ENCODE measurements at regions not wholly inside any gene's neighbourhood (a gene's known extent, or its start where the extent isn't known, plus 50 kb on each side); places are given as distances from the start of the nearest gene placed in this dataset.
"Not testable (repeated sequence)": the region's sequence is repeated elsewhere in the genome, so short reads cannot be mapped to it uniquely, and the experiment has no call there.

- DNase-seq (ENCODE audit: low spot score), result no peak
- no peak for TF ChIP-seq CTCF (IDR thresholded peaks at IDR 0.05)
- Histone ChIP-seq H3K27ac (no peak overlapping the region), H3K4me3 (no peak overlapping the region)
Measured at GRCh38 chr19:28694812-28695211, 518.1 kb downstream of the UQCRFS1 start.

- Histone ChIP-seq H3K27ac (no peak overlapping the region), H3K4me3 (no peak overlapping the region)
- DNase-seq (ENCODE audit: low spot score), result no peak
- no peak for TF ChIP-seq CTCF (IDR thresholded peaks at IDR 0.05)
Measured at GRCh38 chr19:28691683-28692082, 521.3 kb downstream of the UQCRFS1 start.

GRCh38 chr19:28689464-28689863 lies 523.5 kb downstream of the UQCRFS1 start:
- DNase-seq (ENCODE audit: low spot score); H3K4me3 ChIP-seq; H3K27ac ChIP-seq: not testable (repeated sequence)

- no peak for DNase-seq (ENCODE audit: low spot score)
- Histone ChIP-seq H3K4me3 (no peak overlapping the region), H3K27ac (no peak overlapping the region)
- no peak for TF ChIP-seq CTCF (IDR thresholded peaks at IDR 0.05)
Measured at GRCh38 chr19:28687296-28687695, 525.7 kb downstream of the UQCRFS1 start.

GRCh38 chr19:28686756-28687155 lies 526.2 kb downstream of the UQCRFS1 start:
- DNase-seq (ENCODE audit: low spot score), result no peak
- Histone ChIP-seq H3K4me3 (no peak overlapping the region), H3K27ac (no peak overlapping the region)
- no peak for TF ChIP-seq CTCF (IDR thresholded peaks at IDR 0.05)

- DNase-seq (ENCODE audit: low spot score), result no peak
- H3K27ac ChIP-seq, result no peak overlapping the region
- no peak for TF ChIP-seq CTCF (IDR thresholded peaks at IDR 0.05)
- H3K4me3 ChIP-seq, result no peak overlapping the region
Measured at GRCh38 chr19:28685802-28686201, 527.1 kb downstream of the UQCRFS1 start.

GRCh38 chr19:28685077-28685476 lies 527.9 kb downstream of the UQCRFS1 start:
- H3K4me3 ChIP-seq, H3K27ac ChIP-seq: not testable (repeated sequence)

DNA sequence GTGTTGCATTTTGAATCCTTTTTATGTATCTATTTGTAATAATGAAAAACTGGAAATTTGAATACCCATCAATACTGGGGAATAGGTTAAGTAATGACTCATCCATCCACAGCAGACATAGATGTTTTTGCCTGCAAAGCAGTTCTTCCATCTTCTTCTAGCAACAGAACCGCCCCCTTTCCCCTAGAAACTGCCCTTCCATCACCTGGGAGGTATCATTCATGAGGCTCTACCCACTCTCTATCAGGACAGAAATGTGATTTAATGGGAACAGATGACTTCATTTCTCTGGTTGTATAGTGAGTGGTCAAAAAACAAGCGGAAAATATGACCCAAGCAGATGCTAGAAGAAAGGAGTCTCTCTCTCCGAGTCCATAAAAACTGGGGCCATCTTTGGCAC lies 532.8 kb downstream of the UQCRFS1 start:
- H3K27ac ChIP-seq, result no peak overlapping the region
- DNase-seq (ENCODE audit: low spot score), result no peak
- TF ChIP-seq CTCF (IDR thresholded peaks at IDR 0.05), result no peak
- H3K4me3 ChIP-seq, result no peak overlapping the region

More at GRCh38 chr19:28685077-28685476, 527.9 kb downstream of the UQCRFS1 start:
- DNase-seq (ENCODE audit: low spot score), result not testable (repeated sequence)

Measured in coronary artery (tissue), 2 donors.